ENCODE measurements at regions not wholly inside any gene's neighbourhood (a gene's known extent, or its start where the extent isn't known, plus 50 kb on each side); places are given as distances from the start of the nearest gene placed in this dataset.

DNA sequence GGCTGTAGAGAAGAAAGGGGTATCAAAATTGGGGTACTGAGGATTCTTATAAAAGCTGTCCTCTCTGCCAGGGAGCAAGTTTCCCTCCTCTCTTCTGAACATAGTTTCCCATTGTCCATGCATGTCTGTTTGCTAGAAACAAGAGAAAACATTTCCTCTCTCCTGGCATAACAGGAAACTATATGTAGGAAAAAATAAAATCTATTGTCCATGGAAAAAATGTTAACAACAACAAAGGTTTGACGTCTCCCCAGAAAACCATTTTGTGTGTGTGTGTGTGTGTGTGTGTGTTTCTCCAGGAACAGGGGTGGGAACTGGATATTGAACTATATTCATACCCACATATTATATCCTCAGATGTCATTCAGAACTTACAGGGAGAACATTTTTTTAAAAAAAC, 107.2 kb downstream of the GASK1B start:
- TF ChIP-seq POLR2A (IDR thresholded peaks at IDR 0.05) = no peak
- TF ChIP-seq, protein P1, sequence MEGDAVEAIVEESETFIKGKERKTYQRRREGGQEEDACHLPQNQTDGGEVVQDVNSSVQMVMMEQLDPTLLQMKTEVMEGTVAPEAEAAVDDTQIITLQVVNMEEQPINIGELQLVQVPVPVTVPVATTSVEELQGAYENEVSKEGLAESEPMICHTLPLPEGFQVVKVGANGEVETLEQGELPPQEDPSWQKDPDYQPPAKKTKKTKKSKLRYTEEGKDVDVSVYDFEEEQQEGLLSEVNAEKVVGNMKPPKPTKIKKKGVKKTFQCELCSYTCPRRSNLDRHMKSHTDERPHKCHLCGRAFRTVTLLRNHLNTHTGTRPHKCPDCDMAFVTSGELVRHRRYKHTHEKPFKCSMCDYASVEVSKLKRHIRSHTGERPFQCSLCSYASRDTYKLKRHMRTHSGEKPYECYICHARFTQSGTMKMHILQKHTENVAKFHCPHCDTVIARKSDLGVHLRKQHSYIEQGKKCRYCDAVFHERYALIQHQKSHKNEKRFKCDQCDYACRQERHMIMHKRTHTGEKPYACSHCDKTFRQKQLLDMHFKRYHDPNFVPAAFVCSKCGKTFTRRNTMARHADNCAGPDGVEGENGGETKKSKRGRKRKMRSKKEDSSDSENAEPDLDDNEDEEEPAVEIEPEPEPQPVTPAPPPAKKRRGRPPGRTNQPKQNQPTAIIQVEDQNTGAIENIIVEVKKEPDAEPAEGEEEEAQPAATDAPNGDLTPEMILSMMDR (IDR thresholded peaks at IDR 0.05) = no peak
